ENCODE measurements at regions not wholly inside any gene's neighbourhood (a gene's known extent, or its start where the extent isn't known, plus 50 kb on each side); places are given as distances from the start of the nearest gene placed in this dataset.
"Not testable (repeated sequence)": the region's sequence is repeated elsewhere in the genome, so short reads cannot be mapped to it uniquely, and the experiment has no call there.

DNA sequence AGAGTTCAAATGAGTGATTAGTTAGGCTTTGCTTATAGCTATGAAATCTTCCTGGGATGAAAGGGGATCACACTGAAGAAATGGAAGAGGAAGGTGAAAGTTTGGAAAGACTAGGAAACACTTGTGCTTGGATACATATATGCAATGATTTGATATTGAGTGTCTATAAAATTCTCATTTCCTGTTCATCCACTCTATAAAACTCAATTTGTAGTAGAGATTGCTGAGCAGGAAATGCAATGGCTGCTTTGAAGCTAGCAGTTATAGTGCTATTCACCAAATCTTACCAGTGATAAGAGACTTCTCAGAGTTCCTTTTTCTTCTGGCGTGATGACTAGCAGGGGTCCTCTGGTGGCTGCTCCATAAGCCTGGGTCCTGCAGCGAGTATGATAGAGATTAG, 128.1 kb upstream of the HPF1 start:
- DNase-seq: no peak

- DNase-seq: no peak
Observed at GRCh38 chr4:169881769-169882168, 124.0 kb upstream of the HPF1 start.

DNA sequence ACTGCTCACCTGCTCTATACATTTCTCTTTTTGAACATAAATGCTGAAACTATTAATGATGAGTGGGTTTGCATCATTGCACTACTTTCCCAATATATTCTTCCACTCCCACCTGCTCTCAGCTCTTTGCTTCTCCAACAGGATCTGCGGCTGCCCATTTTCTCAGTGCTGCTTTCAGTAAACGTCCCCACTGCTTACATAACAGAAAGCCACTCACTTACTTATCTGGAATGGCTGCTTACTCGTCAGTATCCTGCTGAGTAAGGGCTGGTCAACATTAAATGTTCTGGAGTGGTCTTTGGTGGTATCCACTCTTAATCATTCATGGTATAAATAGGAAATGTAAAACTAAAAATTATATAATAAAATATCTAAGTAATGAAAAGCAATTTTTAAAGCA, 112.8 kb upstream of the HPF1 start:
- no peak for DNase-seq

- no peak for DNase-seq
Observed at GRCh38 chr4:169869490-169869889, 111.7 kb upstream of the HPF1 start.

DNA sequence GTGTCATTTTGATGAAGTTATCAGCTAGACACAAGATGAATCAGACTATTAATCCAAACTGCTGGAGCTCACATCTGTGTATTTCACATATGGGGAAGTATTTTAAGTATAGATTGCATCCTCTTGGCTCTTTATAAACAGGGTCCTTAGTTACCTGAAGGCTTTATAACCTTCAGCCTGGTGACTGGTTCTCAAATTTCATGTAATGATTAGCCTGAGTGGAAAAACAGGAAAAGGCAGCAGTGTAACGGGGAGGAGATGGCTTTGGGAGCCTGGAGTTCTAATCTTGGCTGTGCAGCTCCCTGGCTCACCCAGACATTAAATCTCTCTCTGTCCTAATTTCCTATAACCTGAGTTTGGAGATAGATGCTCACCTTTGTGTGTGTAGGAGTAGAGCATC, 103.8 kb upstream of the HPF1 start:
- DNase-seq: no peak

DNA sequence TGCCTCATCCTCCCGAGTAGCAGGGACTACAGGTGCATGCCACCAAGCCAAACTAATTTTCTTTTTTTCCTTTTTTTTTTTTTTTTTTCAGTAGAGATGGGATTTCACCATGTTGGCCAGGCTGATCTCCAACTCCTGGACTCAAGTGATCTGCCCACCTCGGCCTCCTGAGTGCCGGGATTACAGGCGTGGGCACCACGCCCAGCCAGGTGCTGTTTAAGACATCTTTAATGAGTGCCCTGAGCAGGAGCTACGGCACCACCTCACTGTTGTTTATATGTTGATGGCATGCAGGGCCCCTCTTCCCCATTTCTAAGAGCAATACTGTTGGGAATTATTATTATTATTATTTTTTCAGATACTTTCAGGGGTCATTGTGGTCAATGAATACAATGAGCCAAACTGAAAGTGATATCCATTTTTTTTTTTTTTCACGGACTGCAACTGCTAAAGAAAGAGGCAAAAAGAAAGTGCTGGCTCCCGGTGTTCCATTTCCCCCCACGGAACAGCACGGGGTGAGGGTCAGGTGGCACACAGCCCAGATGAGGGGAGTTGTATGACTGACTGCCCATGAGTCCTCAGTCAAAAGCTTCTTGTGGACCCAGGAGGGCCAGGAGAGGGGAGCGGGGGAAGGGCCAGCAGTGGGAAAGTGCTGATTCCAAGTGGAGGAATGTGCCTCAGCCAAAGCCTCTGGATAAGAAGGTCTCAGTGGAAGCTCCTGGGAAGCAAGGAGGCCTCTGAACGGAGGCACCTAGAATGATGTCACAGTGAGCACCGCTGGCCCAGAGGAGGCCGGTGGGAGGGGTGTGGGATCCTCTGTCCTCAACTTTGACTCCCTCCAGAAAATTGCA, 101.8 kb upstream of the HPF1 start:
- DNase-seq: no peak

DNA sequence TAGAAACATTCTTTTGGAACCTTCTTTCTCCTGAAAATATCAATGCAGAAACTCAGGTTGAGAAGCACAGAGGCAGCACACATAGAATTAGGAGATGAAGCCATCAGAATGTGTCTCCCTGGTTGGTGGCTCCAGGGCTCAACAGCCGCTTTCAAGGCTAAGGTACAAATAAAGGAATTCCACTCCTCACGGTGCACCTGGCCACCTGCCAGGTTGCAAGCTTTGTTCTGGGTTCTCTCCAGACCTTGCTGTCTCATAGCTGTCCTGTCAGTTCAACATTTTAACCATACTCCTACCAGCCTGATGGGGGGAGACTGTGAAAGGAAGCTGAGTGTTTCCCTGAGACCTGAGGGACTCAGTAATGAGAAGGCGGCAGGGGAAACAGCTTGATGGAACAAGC, 96.3 kb upstream of the HPF1 start:
- no peak for DNase-seq

GRCh38 chr4:169852481-169852880, 94.7 kb upstream of the HPF1 start:
- DNase-seq: no peak

- no peak for DNase-seq
Observed at GRCh38 chr4:169851750-169852149, 94.0 kb upstream of the HPF1 start.

DNA sequence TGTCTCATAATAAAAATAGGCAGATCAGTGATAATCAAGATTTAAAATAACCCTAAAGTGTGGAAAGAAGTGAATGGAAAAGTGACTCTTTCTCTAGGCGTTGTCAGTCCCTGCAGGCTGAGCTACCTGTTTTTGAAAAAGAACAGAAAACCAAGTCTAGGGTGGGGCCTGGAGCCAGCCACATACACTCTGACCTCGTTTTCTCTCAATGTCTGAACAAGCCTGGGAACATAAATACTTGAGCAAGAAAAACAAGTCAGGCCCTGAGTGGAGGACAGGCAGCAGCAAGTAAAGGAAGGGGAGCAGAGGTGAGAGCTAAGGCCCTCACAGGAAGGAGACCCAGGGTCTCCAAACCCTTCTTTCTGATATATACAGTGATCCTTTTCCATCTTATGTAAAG, 91.7 kb upstream of the HPF1 start:
- DNase-seq: no peak

- no peak for DNase-seq
Observed at GRCh38 chr4:169848018-169848417, 90.3 kb upstream of the HPF1 start.

DNA sequence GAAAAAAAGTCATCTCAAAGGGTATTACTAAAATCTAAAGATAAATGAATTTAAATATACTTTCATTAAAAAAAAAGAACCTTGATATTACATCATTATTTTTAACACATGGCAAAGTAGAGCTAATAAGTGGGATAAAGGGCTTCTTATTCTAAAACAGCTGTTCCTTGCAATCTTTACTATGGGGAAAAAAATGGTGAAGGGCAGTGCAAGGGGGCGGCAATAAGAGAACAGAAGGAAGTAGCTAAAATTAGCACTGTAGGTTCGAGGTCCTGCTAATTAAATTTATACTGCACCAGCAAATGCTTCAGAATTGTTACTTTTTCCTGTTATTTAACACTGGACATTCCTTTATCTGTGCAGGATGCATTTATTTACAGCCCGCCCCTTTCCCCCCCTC, 89.4 kb upstream of the HPF1 start:
- no peak for DNase-seq

- DNase-seq: no peak
Observed at GRCh38 chr4:169846396-169846795, 88.7 kb upstream of the HPF1 start.

DNA sequence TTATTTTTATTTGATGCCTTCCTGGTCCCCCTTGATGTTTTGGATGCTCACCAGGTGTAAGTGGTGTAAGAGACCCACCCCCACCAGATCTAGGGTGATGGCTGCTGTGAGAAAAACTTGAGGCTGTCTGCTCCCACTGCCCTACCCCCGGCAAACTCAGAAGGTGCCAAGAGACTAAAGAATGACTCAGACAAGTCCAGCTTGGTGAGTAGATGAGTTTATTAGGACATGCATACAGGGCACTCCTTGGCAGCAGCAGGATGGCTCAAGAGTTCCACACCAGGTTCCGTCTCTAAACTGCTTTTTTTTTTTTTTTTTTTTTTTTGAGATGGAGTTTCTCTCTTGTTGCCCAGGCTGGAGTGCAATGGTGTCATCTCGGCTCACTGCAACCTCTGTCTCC, 84.0 kb upstream of the HPF1 start:
- DNase-seq: no peak

- DNase-seq: no peak
Observed at GRCh38 chr4:169840554-169840953, 82.8 kb upstream of the HPF1 start.

DNA sequence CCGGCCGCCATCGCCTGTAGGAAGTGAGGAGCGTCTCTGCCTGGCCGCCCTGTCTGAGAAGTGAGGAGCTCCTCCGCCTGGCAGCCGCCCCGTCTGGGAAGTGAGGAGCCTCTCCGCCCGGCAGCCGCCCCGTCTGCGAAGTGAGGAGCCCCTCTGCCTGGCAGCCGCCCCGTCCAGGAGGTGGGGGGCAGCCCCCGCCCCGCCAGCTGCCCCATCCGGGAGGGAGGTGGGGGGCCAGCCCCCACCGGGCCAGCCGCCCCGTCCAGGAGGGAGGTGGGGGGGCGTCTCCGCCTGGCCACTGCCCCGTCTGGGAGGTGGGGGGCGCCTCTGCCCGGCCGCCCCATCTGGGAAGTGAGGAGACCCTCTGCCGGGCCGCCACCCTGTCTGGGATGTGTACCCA, 70.6 kb upstream of the HPF1 start:
- not testable (repeated sequence) for DNase-seq

DNA sequence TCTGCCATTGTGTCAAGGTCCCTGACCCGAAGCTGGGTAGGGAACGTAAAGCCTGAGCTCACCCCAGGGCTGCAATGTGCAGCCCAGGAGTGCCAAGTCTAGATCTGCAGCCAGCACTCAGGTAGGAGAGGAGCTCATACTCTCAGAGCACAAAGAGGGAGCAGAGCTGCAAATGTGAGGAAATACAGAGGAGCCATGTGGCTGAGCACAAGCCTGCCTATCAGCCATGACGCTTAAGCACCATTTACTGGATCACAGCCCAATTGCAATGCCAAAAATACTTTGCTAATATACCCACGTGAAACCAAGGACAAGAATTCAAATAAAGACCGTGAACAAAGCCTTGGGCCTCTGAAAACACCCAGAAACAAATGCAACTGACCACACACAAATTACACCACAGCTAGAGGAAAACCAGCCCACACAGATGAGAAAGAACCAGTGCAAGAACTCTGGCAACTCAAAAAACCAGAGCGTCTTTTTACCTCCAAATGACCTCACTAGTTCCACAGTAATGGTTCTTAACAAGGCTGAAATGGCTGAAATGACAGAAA, 69.0 kb upstream of the HPF1 start:
- DNase-seq: no peak

- DNase-seq: peak; percentile 6 to 15
Observed at GRCh38 chr4:169823685-169824084, 65.9 kb upstream of the HPF1 start.

DNA sequence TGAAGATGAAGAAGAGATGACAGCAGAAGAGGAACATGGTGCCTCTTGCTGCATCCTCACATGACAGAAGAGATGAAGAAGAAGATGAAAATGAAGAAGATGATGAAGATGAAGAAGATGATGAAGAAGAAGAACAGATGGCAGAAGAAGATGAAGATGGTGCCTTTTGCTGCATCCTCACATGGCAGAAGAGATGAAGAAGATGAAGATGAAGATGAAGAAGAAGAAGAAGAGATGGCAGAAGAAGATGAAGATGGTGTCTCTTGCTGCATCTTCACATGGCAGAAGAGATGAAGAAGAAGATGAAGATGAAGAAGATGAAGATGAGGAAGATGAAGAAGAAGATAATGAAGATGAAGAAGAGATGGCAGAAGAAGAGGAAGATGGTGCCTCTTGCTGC, 63.7 kb upstream of the HPF1 start:
- no peak for DNase-seq

DNA sequence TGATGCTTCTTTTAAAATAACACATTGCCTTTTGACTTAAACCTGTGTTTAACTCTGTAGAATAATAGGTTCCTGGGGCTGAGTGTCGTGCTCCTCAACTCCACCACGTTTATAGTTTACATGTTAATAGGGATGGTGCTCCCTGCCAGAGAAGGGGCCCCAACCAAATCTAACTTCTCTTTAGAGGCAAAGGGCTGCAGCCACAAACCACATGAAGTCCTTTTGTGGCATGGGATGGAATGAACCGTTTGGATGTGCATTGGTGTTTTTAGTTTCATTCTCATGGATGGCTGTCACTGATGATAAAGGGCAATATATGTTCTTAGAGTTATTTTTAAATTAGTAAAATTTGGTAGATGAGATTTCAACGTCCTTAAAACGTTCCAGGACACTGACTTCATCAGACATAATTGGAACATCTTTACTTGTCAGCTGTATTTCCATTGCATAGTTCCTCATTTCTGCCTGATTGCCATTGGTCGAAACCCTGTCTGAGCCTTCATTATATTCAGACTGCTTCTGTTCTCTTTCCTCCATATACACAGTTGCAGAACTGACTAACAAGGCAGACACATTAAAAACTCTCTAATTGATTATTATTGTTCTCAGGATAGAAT, 60.4 kb upstream of the HPF1 start:
- DNase-seq: no peak

DNA sequence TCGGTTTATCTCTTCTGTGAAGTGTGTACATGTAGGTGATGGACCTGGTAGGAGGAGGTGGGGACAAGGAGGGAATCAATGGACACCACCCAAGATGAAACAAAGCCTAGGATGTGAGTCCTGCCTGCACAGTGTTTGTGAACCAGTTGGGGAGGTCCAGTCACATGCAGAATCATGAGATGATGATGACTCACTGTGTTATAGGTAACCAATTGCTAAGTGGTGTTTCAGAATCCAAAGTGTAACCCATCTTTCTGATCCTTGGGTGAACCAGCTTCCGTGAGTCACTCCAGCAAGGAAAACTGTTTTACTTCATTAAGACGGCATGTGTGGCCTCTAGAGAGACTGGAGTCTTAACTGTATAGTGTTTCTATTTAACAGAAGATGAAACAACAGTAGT, 57.9 kb upstream of the HPF1 start:
- DNase-seq: no peak

DNA sequence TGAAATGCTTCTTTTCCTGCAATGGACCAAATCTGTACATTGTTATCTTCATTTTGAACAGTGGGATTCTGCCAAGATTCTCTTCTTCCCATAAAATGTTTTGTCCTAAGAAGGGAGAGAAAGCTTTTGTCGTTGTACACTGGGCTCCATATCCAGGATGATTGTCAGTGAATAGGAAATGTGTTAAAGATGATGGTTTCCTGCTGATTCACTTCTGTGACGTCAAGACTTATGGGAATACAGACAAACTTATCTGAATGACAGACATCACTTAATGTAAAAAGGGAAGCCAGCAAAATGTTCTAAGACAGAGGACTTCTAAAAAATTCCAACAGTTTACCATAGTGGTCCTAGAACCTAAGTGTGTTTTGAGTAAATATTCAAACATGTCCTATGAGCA, 53.7 kb upstream of the HPF1 start:
- DNase-seq: no peak

GRCh38 chr4:169810325-169811323, 52.9 kb upstream of the HPF1 start:
- no peak for DNase-seq

All from activated CD4-positive, alpha-beta T cell treated with anti-CD3 and anti-CD28 coated beads, Interleukin-2, amount 50 U/mL, for 48 hours (primary cell).